Activated CD8-positive, alpha-beta memory T cell treated with anti-CD3 and anti-CD28 coated beads, Interleukin-2, amount 10 ng/mL, durations not matched to agents 7 days and 5 days (primary cell): ENCODE measurements at regions not wholly inside any gene's neighbourhood (a gene's known extent, or its start where the extent isn't known, plus 50 kb on each side); places are given as distances from the start of the nearest gene placed in this dataset.

Source experiments
- ATAC-seq: fragments of 150-1000 bp; cut with Tn5 transposase; one replicate; pipeline ENCODE4 v1.10.0; 2021; ENCODE audit warnings: moderate library complexity
- CTCF ChIA-PET: fragments of 350-600 bp; sonication (Branson Sonifier 250); formaldehyde crosslinking; loops from one replicate; lab custom pipeline; 2021; ENCODE audit warnings: antibody characterized with exemption; lab: Charles Lee
- DNase-seq: peaks from one replicate; pipeline ENCODE4 v3.0.0-alpha.2; 2020
- H3K27ac Mint-ChIP-seq: one replicate; pipeline ENCODE4 v1.8.0; 2021; ENCODE audit warnings: mild to moderate bottlenecking, mixed read lengths
- H3K27me3 Mint-ChIP-seq: one replicate; pipeline ENCODE4 v1.8.0; 2021; ENCODE audit warnings: mixed read lengths
- H3K36me3 Mint-ChIP-seq: one replicate; pipeline ENCODE4 v1.8.0; 2021; ENCODE audit warnings: mild to moderate bottlenecking, mixed read lengths
- H3K4me1 Mint-ChIP-seq: one replicate; pipeline ENCODE4 v1.8.0; 2021; ENCODE audit warnings: mixed read lengths
- H3K4me3 Mint-ChIP-seq: one replicate; pipeline ENCODE4 v1.8.0; 2021; ENCODE audit warnings: mild to moderate bottlenecking, moderate library complexity, mixed read lengths
- H3K9me3 Mint-ChIP-seq: one replicate; pipeline ENCODE4 v1.8.0; 2022; ENCODE audit warnings: low read depth, mixed read lengths

GRCh38 chr3:145159640-145160039 is 1001.3 kb downstream of the PLOD2 start:
- DNase-seq (no peak), ATAC-seq (no peak)
- H3K4me1 Mint-ChIP-seq: no peaks in the 10 kb centered on the region
- H3K4me3 Mint-ChIP-seq: no peak overlapping the region
- H3K27ac Mint-ChIP-seq: no peak overlapping the region
- CTCF ChIA-PET: no interaction called here
- no peaks in the 10 kb centered on the region for H3K27me3 Mint-ChIP-seq
- peaks cover 2% of the 10 kb centered on the region for H3K9me3 Mint-ChIP-seq
- no peaks in the 10 kb centered on the region for H3K36me3 Mint-ChIP-seq

GRCh38 chr3:145170121-145170520 is 990.9 kb downstream of the PLOD2 start:
- no peaks in the 10 kb centered on the region for H3K27me3 Mint-ChIP-seq
- no peak overlapping the region for H3K4me3 Mint-ChIP-seq
- H3K27ac Mint-ChIP-seq: no peak overlapping the region
- H3K4me1 Mint-ChIP-seq: no peaks in the 10 kb centered on the region
- H3K36me3 Mint-ChIP-seq: no peaks in the 10 kb centered on the region
- peaks cover 3% of the 10 kb centered on the region for H3K9me3 Mint-ChIP-seq
- ATAC-seq (no peak), DNase-seq (no peak)
- CTCF ChIA-PET: no interaction called here

GRCh38 chr3:145175626-145176025 is 985.4 kb downstream of the PLOD2 start:
- no peak overlapping the region for H3K4me3 Mint-ChIP-seq
- CTCF ChIA-PET: no interaction called here
- DNase-seq (no peak), ATAC-seq (no peak)
- H3K27me3 Mint-ChIP-seq: no peaks in the 10 kb centered on the region
- peaks cover 3% of the 10 kb centered on the region for H3K9me3 Mint-ChIP-seq
- H3K4me1 Mint-ChIP-seq: no peaks in the 10 kb centered on the region
- no peak overlapping the region for H3K27ac Mint-ChIP-seq
- no peaks in the 10 kb centered on the region for H3K36me3 Mint-ChIP-seq

DNA sequence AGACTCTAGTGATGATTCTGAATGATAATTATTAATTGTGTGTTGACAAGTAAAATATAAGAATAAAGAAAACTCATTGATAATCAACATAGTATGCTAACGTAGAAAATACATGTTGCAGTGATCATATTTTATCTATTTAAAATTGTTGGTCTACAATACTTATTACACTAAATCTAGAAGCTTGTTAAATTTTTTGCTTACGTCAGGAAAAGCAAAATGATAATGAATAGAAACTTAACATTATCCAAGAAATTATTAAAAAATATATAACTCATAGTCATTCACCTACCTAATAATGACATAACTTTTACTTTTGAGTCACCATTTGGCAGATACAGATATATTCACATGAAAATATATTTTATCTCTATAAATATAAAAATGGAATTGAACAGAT is 984.1 kb downstream of the PLOD2 start:
- CTCF ChIA-PET: no interaction called here
- peaks cover 3% of the 10 kb centered on the region for H3K9me3 Mint-ChIP-seq
- ATAC-seq (no peak), DNase-seq (no peak)
- no peak overlapping the region for H3K27ac Mint-ChIP-seq
- no peaks in the 10 kb centered on the region for H3K4me1 Mint-ChIP-seq
- H3K36me3 Mint-ChIP-seq: no peaks in the 10 kb centered on the region
- H3K27me3 Mint-ChIP-seq: no peaks in the 10 kb centered on the region
- no peak overlapping the region for H3K4me3 Mint-ChIP-seq

DNA sequence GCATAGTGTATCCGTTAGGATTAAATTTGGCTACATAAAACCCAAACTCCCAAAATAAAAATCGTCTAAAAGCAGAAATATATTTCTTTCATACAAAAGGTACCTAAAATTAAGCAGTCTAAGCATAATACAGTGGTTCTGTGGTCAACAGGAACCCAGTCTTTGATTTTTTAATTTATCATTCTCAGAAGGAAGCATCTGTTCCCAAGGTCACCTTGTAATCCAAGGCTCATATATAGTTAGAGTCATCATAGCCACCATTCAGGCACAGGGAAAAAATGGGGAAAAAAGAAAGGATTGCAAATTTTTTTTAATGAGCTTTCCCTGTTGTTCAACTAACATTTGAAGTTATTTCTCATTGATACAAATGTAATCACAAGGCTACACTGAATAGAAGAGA is 983.2 kb downstream of the PLOD2 start:
- no peak overlapping the region for H3K27ac Mint-ChIP-seq
- no peaks in the 10 kb centered on the region for H3K9me3 Mint-ChIP-seq
- H3K4me1 Mint-ChIP-seq: no peaks in the 10 kb centered on the region
- H3K36me3 Mint-ChIP-seq: no peaks in the 10 kb centered on the region
- CTCF ChIA-PET: no interaction called here
- ATAC-seq: no peak
- H3K27me3 Mint-ChIP-seq: no peaks in the 10 kb centered on the region
- DNase-seq: no peak
- H3K4me3 Mint-ChIP-seq: no peak overlapping the region

DNA sequence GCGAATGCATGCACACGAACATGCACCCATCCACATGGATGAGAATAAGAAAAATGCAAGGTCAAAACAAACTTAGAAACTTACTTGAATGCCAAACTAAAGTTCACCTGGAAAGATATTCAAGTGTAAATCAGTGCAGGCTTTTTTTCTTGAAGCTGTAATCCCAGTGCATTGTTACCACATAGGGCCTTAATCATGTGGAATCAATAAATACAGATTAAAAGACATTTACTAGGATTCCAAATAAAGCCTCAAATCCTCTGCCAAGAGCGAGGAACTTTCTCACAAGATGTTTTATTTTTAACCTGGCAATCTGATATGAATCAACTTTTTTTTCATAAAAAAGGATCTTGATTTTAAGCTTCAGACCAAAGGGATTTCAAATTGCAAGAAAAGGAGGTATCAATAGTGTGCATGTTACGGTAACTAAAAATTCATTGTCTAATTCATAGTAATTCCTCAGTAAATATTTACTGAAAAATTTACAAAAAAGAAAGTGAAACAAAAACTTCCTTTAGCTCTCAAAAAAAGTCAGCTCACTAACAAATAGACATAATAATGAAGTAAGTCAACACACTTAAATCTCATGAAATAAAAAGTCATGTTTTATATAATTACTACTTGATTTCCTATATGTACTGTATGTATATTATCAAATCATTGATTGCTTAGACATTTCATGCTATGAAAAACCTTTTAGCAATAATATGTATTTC is 978.6 kb downstream of the PLOD2 start:
- no peak overlapping the region for H3K27ac Mint-ChIP-seq
- no peak overlapping the region for H3K4me3 Mint-ChIP-seq
- no peaks in the 10 kb centered on the region for H3K9me3 Mint-ChIP-seq
- CTCF ChIA-PET: no interaction called here
- ATAC-seq: no peak
- H3K36me3 Mint-ChIP-seq: no peaks in the 10 kb centered on the region
- no peaks in the 10 kb centered on the region for H3K4me1 Mint-ChIP-seq
- DNase-seq: no peak
- H3K27me3 Mint-ChIP-seq: no peaks in the 10 kb centered on the region

GRCh38 chr3:145183261-145183660 is 977.7 kb downstream of the PLOD2 start:
- Mint-ChIP-seq H3K27ac (no peak overlapping the region), H3K4me3 (no peak overlapping the region), H3K4me1 (no peaks in the 10 kb centered on the region), H3K27me3 (no peaks in the 10 kb centered on the region), H3K36me3 (no peaks in the 10 kb centered on the region), H3K9me3 (no peaks in the 10 kb centered on the region)
- DNase-seq (no peak), ATAC-seq (no peak)
- CTCF ChIA-PET: no interaction called here

GRCh38 chr3:145188079-145188770 is 972.8 kb downstream of the PLOD2 start:
- DNase-seq: no peak
- H3K27ac Mint-ChIP-seq: no peak overlapping the region

DNA sequence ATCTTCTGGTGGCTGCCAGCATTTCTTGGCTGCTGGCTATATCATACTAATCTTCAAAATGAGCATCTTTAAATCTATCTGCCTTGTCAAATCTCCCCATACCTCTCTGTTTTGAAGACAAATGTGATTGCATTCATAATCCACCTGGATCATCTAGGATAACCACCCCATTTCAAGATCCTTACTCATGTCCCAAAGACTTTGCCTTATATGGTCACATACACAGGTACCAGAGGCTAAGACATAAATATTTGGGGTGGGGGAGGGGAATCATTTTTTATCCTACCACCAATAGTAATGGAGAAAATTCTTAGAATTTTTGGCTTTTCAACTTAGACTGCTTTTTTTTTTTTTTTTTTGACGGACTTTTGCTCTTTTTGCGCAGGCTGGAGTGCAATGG is 970.8 kb downstream of the PLOD2 start:
- Mint-ChIP-seq H3K36me3 (no peaks in the 10 kb centered on the region), H3K27me3 (no peaks in the 10 kb centered on the region), H3K4me1 (no peaks in the 10 kb centered on the region), H3K9me3 (peaks cover 3% of the 10 kb centered on the region), H3K4me3 (no peak overlapping the region), H3K27ac (no peak overlapping the region)
- no peak for DNase-seq
- ATAC-seq: no peak
- CTCF ChIA-PET: no interaction called here

More at GRCh38 chr3:145188079-145188770, 972.8 kb downstream of the PLOD2 start:
- ATAC-seq: no peak
- CTCF ChIA-PET: no interaction called here
- Mint-ChIP-seq H3K9me3 (peaks cover 3% of the 10 kb centered on the region), H3K27me3 (no peaks in the 10 kb centered on the region), H3K4me3 (no peak overlapping the region), H3K4me1 (no peaks in the 10 kb centered on the region), H3K36me3 (no peaks in the 10 kb centered on the region)

DNA sequence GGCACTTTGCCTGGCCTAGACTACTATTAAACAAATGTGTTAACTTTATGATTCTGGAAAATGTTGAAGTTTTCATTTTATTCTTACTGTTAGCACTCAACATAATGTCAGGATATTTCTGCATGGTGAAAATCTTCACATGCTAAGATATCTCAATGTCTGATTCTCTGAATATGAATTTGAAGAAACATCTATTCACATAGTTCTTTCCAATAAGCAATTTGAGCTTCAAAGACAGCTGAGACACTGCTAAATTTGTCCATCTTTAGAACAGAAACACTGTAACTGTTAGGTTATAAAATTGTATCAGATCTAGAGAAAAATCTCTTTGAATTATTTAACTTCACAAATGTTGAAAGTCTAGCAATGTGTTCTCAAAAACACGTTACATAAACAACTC is 970.2 kb downstream of the PLOD2 start:
- DNase-seq (no peak), ATAC-seq (no peak)
- peaks cover 3% of the 10 kb centered on the region for H3K9me3 Mint-ChIP-seq
- H3K4me3 Mint-ChIP-seq: no peak overlapping the region
- CTCF ChIA-PET: no interaction called here
- no peak overlapping the region for H3K27ac Mint-ChIP-seq
- H3K36me3 Mint-ChIP-seq: no peaks in the 10 kb centered on the region
- H3K27me3 Mint-ChIP-seq: no peaks in the 10 kb centered on the region
- no peaks in the 10 kb centered on the region for H3K4me1 Mint-ChIP-seq

DNA sequence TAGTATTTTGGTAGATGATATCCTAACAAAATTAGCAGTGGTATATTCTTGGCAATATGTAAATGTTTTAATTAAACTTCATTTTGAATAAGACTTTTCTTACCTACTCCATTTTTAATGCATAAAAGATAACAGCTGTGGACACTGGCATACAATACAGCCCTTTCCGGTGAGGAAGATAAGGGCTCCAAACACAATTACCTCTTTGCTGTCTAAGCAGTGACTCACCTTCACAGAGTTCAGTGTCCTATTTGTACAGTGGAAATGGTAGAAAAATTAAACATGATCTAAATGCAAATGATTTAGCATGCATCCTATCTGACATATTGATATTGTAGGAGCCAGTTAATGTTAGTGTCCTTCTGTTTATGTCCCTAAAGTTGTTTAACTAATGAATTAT is 969.4 kb downstream of the PLOD2 start:
- Mint-ChIP-seq H3K27me3 (no peaks in the 10 kb centered on the region), H3K4me3 (no peak overlapping the region), H3K27ac (no peak overlapping the region), H3K4me1 (no peaks in the 10 kb centered on the region), H3K36me3 (no peaks in the 10 kb centered on the region), H3K9me3 (peaks cover 4% of the 10 kb centered on the region)
- no peak for DNase-seq
- ATAC-seq: no peak
- CTCF ChIA-PET: no interaction called here

GRCh38 chr3:145197051-145197820 is 963.7 kb downstream of the PLOD2 start:
- CTCF ChIA-PET: no interaction called here
- Mint-ChIP-seq H3K4me1 (no peaks in the 10 kb centered on the region), H3K36me3 (no peaks in the 10 kb centered on the region), H3K4me3 (no peak overlapping the region), H3K27ac (no peak overlapping the region), H3K9me3 (peaks cover 4% of the 10 kb centered on the region), H3K27me3 (no peaks in the 10 kb centered on the region)
- no peak for DNase-seq
- no peak for ATAC-seq

- no peak overlapping the region for H3K27ac Mint-ChIP-seq
- DNase-seq (no peak), ATAC-seq (no peak)
- H3K36me3 Mint-ChIP-seq: no peaks in the 10 kb centered on the region
- H3K27me3 Mint-ChIP-seq: no peaks in the 10 kb centered on the region
- H3K4me3 Mint-ChIP-seq: no peak overlapping the region
- H3K4me1 Mint-ChIP-seq: no peaks in the 10 kb centered on the region
- CTCF ChIA-PET: no interaction called here
- H3K9me3 Mint-ChIP-seq: peaks cover 4% of the 10 kb centered on the region
Measured at GRCh38 chr3:145197821-145198220, 963.2 kb downstream of the PLOD2 start.

DNA sequence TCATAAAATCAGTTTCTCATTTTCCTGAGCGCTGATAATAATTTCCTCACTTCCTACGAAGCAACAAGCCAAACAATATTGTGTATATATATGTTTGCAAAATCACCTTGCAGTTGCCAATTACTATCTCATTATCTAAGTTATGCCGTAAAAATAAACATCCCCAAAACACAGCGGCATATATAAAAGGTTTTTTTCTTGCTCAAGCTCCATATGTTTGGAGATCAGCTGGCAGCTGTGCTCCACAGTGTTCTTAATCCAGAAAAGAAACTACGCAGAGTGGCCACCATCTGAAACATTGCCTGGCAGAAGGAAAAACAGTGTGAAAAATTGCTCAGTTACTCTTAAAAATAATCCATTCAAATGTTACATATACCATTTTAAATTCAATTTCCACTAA is 951.4 kb downstream of the PLOD2 start:
- no peaks in the 10 kb centered on the region for H3K4me1 Mint-ChIP-seq
- ATAC-seq: no peak
- CTCF ChIA-PET: no interaction called here
- H3K27me3 Mint-ChIP-seq: no peaks in the 10 kb centered on the region
- no peak overlapping the region for H3K27ac Mint-ChIP-seq
- DNase-seq: no peak
- peaks cover 10% of the 10 kb centered on the region for H3K9me3 Mint-ChIP-seq
- H3K36me3 Mint-ChIP-seq: no peaks in the 10 kb centered on the region
- no peak overlapping the region for H3K4me3 Mint-ChIP-seq
